ENCODE measurements at regions not wholly inside any gene's neighbourhood (a gene's known extent, or its start where the extent isn't known, plus 50 kb on each side); places are given as distances from the start of the nearest gene placed in this dataset.

DNA sequence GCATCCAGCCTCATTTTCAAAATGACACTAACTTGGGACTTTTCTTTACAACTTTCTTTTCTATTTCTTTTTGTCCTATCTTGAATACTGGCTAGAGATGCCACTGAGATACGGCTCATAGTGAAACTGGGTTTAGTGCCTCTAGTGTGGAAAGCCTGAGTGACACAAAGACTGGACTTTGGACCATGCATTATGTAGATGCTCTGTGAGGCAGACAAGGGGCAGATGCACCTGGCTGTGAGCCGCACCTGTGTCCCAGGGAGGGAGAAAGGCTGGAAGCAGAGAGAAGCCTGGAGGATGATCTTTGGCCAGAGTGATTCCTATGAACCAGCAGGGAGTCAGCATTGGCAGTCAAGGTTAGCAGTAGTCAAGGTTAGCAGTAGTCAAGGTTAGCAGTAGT, 852.3 kb upstream of the TMEM132C start:
- DNase-seq (ENCODE audit: low read depth): no peak

DNA sequence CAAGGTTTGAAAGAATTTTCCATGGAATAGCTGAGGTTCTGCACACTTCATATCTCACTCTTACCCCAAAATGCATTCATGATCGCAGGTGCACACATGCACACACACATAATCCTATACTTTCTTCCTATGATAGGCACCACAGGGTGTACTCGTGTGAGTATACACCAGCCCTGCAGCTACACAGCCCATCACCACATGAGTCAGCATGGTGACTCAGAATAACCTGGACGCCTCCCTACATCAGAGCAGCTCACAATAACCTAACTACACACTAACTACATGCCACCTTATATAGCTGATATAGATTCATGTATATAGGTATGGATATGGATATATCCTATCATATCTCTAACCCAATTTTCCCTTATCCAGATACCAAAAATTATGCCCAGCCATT, 850.2 kb upstream of the TMEM132C start:
- no peak for DNase-seq (ENCODE audit: low read depth)

DNA sequence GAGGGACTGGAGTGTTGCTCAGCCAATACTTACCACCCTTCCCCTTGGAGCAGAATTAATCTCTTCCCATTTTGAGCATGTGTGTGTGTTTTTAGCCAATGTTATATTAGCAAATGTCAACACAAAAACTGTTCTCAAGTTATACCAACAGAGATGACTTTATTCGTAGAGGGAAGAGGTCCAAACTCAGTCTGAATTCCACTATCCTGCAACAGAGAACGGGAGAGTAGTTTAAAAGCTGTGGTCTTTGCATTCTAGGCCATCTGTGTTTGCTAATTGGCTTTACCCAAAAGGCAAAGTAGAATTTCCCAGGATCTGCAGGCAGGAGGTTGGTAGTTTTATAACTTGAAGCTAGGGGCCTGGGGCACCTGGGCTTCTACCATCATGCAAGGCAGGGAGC, 847.9 kb upstream of the TMEM132C start:
- no peak for DNase-seq (ENCODE audit: low read depth)

DNA sequence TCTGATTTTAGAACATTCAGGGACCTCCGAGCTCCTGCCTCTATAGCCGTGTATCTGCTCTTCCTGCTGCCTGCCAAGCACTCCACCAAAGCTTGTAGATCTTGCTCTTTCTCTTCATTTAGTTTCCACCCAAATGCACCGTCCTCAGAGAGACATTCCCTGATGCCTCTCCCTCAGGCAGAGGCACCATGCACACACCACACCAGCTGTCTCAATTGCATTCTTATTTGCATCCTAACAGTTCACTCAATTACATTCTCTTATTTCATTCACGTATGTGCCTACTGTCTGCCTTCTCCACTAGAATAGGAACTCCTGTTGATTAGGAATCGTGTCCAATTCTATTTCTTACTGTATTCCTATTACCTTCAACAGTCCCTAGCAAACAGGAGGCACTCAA, 845.4 kb upstream of the TMEM132C start:
- DNase-seq (ENCODE audit: low read depth): no peak

GRCh38 chr12:127422935-127423566, 843.9 kb upstream of the TMEM132C start:
- no peak for DNase-seq (ENCODE audit: low read depth)

DNA sequence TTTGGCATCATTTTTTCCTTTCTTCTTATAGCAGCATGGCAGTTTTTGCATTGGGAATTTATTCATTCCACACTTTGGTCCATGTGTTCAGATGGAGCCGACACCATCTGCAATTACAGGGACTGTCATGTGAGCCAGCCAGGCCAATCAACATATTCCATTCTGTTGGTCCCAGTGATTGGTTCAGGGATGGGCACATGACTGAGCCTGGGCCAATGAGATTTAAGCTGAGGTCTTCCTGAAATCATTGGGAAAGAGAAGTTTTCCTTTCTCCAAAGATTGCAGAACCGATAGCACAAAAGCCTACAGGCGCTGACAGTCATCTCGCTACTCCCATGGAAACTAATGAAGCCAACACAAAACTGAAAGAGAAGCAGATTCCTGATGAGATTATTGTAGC, 841.5 kb upstream of the TMEM132C start:
- no peak for DNase-seq (ENCODE audit: low read depth)

DNA sequence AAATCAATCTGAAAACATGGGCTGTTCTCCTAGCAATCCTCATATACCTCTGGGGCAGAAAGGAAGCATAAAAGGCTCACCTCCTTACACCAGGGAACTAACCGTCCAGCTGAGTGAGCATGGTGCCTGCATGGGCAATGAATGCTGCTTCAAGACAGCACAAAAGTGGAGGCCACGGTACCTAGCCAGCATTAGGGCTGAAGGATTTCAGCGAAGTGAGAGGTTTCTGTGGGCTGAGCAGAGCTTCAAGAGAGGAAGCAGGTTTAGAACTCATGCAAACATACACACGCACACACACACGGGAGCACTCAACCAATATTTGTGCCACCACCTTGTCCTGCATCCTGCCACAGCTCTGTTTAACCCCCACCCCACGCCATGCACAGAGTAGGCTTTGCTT, 838.5 kb upstream of the TMEM132C start:
- no peak for DNase-seq (ENCODE audit: low read depth)

GRCh38 chr12:127429551-127430285, 837.3 kb upstream of the TMEM132C start:
- DNase-seq (ENCODE audit: low read depth): no peak

DNA sequence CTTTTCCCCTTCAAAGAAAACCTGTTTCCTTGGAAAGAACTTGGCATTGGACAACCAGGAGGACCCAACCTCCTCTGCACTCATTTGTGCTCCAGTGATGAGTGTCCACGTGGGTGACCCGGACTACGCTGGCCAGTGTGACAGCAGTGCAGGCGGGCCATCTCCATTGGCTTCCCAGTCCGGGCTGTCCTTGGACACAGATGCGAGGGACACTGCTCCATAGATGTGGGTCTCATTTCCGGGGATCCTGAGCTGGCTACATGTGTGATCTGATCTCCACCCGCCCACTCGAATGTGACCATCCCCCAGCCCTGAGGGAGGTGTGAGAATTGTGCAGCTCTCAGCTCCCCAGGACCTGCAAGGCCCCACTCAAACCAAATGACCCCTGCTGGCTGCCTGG, 836.6 kb upstream of the TMEM132C start:
- DNase-seq (ENCODE audit: low read depth): no peak

- DNase-seq (ENCODE audit: low read depth): no peak
Observed at GRCh38 chr12:127431177-127431576, 835.8 kb upstream of the TMEM132C start.

DNA sequence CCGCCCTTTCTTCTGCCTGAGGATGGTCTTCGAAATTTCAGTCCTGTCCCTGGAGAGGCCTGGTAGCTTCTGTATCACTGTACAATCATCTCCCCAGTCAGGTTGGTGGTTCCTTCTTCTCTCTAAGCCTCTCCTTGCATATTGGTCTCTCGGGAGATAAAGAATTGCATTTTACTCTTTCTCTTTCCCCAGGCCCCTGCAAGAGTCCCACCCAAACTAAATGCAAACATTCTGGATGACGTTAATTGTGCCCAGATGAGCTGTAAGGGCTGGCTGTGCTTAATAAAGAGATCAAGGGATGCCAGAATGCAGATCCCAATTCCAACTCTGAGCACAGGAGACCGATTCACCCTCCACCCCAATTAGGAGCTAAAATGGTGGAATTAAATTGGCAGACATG, 835.4 kb upstream of the TMEM132C start:
- no peak for DNase-seq (ENCODE audit: low read depth)

DNA sequence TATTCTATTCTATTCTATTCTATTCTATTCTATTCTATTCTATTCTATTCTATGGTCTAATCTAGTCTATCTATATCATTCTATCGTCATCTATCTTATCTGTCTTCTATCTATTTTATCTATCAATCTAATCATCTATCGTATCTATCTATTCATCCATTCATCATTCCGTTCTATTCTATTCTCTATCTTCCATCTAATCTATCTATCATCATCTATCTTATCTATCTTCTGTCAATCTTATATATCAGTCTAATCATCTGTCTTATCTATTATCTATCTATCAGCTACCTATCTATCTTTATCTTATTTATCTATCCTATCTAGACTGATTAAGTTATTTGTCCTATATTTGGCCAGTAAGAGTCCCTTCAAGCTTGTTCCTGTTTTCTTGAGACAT, 831.5 kb upstream of the TMEM132C start:
- no peak for DNase-seq (ENCODE audit: low read depth)

DNA sequence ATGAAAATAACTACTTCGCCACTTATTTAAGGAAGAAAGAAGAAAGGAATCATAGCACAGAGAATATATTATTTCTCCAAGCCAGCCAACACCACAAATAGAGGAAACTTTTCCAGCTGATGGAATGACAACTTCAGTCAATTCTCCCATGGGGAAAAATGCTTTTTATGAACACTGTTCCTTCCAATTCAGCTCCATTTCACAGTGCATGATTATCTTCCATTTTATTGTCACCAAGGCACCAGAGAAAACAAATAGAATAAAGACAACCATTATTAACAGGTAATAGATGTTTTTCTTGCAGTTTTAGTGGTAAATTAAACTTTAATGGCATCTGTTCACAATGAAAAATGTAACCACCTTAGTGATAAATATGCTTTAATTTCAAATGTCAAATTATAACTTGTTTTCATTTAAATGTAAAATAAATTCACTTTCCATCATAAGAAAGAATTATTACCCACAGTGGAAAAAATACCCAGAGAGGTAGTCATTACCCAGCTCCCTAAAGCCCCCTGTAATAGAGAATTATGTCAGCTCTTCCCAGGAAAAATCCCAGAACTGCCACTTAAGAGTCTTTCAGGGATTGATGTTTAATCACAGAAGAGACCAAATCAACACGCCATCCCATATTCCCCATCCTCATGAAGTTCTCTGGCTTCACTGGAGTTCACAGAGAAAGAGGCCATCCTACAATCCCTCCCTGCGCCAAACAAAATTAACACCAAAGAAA, 828.3 kb upstream of the TMEM132C start:
- no peak for DNase-seq (ENCODE audit: low read depth)

DNA sequence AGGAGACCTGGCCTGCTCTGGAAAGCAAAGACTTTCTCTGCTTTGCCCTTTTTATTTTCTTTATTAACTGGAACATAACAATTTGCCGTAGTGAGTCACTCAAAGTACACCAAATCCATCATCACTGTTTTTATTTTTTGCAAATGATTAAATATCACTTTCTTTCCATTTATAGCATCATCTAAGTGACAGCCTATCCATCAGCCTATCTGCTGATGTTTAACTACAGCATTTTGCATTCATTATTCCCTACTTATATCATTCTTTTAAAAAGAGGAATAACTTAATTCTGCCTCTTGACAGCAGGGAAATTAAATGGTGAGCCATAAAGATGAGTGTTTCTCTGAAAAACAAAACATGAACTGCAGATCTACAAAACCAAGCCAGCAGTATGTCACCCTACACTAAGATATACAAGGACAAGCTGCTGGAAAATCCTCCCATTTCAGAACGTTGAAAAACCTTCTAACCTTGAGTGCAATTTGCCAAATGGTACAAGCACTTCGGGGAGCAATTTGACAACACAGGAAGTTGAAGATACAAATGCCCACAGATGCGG, 821.3 kb upstream of the TMEM132C start:
- DNase-seq (ENCODE audit: low read depth): no peak

DNA sequence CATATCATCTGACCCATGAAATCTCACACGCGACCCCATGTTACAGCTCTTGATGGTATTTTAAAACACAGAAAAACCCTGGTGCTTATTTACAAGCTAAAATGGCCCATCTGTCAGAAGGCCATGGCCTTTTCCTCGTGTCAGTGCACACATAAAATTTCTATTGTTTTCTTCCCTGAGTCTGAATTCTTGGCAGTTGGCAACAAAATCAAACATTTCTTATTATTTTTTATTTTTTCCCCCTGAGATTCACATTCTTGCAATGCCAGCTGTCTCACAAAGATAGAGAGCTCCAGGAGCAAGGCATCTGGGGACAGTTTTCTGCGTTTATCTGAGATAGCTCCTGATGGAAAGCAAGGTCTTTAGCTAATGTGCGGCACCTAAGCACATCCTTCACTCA, 818.1 kb upstream of the TMEM132C start:
- no peak for DNase-seq (ENCODE audit: low read depth)

- no peak for DNase-seq (ENCODE audit: low read depth)
Observed at GRCh38 chr12:127450826-127451225, 816.1 kb upstream of the TMEM132C start.

GRCh38 chr12:127455347-127456265, 811.4 kb upstream of the TMEM132C start:
- DNase-seq (ENCODE audit: low read depth): no peak

DNA sequence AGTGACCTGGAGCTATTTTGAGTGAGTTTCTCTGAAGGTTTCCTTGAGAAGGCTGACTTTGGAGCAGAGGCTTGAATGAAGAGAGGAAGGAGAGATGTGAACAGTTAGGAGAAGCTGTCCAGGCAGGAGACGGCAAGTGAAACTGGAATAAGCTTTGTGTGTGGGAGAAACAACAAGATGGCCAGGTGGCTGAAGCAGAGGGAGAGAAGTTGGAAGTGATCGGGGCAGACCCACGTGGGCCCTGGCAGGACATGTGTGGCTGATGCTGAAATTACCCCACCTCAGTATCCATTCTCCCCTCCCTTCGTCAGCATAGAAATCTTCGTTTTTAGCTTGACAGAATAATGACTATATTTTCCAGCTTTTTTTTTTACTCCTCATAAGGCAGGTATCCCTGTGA, 809.2 kb upstream of the TMEM132C start:
- DNase-seq (ENCODE audit: low read depth): no peak

DNA sequence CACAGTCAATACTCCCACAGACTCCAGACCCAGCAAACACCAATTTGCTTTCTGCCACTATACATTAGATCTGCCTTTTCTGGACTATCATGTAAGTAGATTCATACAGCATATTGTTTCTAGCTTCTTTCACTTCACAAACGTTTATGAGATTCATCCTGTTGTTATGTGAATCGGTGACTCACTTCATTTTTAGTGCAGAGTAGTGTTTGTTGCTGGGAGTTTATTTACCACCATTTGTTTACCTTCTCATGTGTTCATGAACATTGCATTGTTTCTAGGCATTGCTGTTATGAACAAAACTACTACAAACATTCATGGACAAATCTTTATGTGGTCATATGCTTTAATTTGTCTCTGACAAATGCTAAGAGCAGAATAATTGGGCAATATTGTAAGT, 807.8 kb upstream of the TMEM132C start:
- no peak for DNase-seq (ENCODE audit: low read depth)

DNA sequence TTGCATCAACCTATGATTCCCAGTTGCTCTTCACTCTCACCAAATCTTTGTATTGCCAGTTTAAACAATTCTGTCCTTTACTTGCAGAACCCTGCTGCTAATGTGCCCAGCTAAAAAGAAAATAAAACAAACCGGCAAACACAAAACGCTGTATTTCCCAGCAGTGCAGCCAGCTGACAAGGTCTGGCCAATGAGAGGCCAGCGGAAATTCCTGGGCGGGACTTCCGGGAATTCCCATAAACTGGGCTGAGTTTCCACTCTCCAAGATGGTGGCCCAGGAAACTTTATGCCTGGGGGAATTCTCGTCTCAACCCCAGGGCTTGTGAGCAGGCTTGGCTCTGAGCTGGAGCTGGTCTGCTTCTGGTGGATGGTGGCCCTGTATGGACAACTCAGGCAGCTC, 807.3 kb upstream of the TMEM132C start:
- DNase-seq (ENCODE audit: low read depth): no peak

DNA sequence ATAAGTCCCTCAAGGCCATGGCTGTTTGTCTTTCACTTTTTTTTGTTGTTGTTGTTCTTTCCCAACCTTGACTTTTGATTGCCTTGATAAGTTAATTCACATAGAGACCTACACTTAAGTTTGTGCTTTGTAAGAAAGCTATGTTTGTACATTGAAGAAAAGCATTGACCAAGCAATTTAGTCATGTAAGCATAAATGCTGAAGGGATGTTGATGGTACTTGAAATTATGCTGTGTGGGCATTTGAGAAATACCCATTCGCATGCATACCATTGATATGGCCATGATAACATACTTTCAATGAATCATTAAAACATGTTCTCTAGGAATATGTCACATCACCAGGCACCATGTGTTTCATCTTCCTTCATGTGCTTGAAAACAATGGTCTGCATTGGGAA, 803.7 kb upstream of the TMEM132C start:
- DNase-seq (ENCODE audit: low read depth): no peak

DNA sequence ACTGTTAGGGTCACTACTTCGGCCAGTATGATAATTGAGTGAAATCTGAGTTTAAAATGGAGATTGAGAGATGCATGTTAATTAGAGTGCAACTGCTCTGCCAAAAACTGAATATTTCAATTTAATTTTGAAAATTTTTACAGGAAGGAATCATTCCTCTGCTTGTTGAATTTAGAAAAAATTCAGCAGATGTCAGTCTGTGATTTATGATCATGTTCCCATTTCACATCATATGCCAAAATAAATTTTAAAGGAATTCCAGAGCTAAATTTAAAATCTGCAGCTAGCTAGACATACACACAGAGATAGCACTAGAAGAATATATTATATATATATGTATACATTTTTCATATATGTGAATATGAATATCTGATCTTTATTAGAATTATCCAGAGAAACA, 797.6 kb upstream of the TMEM132C start:
- no peak for DNase-seq (ENCODE audit: low read depth)

All from stimulated activated CD8-positive, alpha-beta memory T cell treated with anti-CD3 and anti-CD28 coated beads, Interleukin-15, amount 100 ng/mL, for 1 hour (primary cell).